NCI-H146 (cell line): ENCODE measurements at regions not wholly inside any gene's neighbourhood (a gene's known extent, or its start where the extent isn't known, plus 50 kb on each side); places are given as distances from the start of the nearest gene placed in this dataset.
A peak's percentile ranks its signal among the peaks of the same experiment; 100 is the strongest.
"Not testable (repeated sequence)": the region's sequence is repeated elsewhere in the genome, so short reads cannot be mapped to it uniquely, and the experiment has no call there.

Experiments
- DNase-seq: peaks from one replicate; lab custom pipeline; 2025; lab: John Stamatoyannopoulos, UW

DNA sequence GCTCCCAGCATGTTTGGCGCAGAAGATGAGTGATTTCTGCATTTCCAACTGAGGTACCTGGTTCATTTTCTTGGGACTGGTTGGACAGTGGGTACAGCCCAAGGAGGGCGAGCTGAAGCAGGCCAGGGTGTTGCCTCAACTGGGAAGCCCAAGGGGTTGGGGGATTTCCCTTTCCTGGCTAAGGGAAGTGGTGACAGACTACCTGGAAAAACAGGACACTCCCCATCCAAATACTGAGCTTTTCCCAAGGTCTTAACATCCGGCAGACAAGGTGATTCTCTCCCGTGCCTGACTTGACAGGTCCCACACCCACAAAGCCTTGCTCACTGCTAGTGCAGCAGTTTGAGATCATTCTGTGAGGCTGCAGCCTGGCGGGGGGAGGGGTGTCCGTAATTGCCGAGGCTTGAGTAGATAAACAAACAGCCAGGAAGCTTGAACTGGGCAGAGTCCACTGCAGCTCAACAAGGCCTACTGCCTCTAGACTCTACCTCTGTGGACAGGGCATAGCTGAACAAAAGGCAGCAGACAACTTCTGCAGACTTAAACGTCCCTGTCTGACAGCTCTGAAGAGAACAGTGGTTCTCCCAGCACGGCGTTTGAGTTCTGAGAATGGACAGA lies 307.7 kb upstream of the ARSJ start:
- DNase-seq = no peak

GRCh38 chr4:114296126-114296525 lies 302.5 kb upstream of the UGT8 start:
- no peak for DNase-seq

- DNase-seq = no peak
Measured at GRCh38 chr4:114302472-114302871, 296.1 kb upstream of the UGT8 start.

DNA sequence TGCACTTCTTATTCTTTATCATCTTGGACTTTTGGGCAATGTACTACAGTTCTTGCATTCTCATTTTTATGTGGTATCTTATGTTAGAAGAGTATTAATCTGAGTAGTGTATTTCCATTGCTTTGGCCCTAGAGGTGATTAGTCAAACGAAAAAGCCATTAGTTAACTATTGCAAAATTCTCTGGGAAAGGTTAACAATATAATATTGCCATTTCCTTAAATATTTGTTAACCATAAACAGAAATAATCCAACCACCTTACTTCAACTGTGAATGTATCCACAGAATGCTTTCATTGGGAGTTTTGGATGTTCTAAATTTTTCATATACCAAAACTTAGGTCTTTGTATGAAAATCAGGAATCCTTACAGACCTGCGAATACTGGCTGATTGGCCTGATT lies 294.6 kb upstream of the UGT8 start:
- DNase-seq = no peak

- DNase-seq = no peak
Measured at GRCh38 chr4:114304567-114304966, 294.0 kb upstream of the UGT8 start.

- DNase-seq = no peak
Measured at GRCh38 chr4:114306946-114307345, 291.7 kb upstream of the UGT8 start.

GRCh38 chr4:114310296-114310925 lies 288.2 kb upstream of the UGT8 start:
- DNase-seq = no peak

DNA sequence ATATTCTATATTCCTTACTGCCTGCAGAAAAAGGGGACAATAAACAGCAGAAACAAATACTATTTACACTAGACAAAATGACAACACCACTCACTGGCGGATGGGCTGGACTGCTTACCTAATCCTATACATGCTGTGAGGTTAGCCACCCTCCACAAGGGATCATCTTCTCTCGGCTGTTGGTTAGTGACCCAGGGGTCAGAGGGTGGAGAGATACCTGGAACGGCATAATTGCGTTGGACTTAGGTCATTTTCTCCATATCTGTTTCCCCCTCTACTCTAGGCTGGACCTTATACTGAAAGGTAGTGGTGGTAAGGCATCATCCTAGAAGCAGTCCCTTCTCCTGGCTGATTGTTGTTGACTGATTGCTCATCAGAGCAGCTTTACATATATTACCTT lies 286.8 kb upstream of the UGT8 start:
- peak; percentile 23 for DNase-seq

GRCh38 chr4:114312338-114312737 lies 286.3 kb upstream of the UGT8 start:
- DNase-seq = peak; percentile 1

GRCh38 chr4:114316789-114317188 lies 281.8 kb upstream of the UGT8 start:
- DNase-seq = no peak

DNA sequence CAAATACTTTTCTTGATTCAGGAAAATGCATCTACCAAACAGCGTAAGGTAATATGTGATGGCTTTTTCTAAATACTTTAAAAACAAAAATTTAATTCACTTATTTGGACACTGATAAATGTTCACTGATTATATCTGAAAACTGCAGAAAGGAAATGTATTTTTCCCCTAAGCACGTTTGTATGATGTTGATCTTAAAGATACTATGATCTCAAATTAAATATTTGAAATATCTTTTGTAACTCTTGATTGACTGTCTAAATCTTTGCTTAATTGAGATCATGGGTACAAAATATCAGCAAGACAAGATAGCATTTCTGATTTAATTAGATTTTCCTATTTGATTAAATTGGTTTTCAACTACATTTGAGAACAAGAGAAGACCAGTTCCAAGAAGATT lies 281.0 kb upstream of the UGT8 start:
- DNase-seq = no peak

- no peak for DNase-seq
Measured at GRCh38 chr4:114318309-114318708, 280.3 kb upstream of the UGT8 start.

DNA sequence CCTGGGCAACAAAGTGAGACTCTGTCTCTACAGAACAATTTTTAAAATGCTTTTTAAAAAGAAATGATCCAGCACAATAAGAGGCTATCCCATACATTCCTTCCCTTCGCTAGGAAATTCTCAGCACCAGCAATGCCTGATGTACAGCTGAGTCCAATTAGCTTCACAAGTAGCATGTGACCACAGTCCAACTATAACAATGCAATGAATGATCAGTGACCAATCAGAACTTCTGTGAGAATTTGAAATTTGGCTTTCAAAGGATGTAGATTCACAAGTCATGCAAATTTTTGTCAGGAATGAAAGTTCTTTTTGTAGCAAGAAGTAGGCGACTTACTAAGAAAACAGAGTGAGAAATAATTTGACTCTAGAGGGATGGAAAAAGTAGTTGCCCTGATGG lies 278.5 kb upstream of the UGT8 start:
- DNase-seq = no peak

DNA sequence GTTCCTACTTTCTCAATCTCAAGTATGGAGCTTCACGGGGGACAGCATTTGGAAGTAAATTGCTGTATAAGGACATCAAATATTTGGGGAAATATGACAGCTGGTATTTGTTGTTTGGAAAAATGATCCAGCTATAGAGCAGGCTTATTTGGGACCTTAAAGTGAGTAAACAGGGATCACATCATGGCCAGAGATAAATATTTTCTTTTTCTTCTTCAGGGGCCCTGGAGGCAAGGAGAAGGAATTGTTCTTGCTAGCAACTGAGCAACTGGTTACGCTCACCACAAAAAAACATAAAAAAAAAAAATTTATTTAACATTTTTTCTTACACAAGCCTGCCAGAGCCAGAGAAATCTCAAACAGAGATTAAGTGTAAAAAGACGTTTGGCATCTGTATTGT lies 277.2 kb upstream of the UGT8 start:
- no peak for DNase-seq

DNA sequence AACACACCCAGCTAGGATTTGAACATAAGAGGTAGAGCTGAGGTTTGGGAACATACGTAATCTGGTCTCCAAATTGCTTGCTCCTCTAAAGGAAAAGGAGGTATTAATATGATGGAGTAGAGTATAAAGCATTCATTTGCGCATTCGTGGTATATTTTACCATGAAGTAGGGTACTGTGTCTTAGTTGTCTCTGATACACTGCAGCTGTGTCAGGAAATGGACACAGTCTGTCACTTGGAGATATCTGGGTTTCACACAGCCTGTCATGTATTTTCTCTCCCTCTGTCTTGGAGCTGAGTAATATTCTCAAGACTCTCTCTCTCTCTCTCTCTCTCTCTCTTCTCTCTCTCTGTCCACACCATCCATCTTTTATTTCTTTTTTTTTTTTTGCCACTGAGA lies 274.8 kb upstream of the UGT8 start:
- no peak for DNase-seq

DNA sequence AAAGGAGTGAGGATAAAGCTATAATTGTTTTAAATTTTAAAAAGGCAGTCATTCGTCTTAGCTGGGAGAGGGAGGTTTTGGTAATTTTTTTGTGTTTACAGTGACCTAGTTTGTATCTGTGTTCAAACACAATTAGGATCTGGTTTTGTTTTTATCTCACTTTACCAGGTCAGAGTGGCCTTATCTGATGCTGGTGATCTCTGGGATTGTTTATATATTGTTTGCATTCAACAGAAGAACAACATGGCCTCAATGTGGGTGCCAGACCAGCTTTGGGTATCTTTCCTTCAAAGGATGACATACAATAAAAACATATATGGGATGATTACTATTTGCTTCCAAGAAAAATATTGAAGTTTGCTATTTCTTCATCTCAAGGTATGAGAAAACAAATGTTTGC lies 272.2 kb upstream of the UGT8 start:
- peak; percentile 0 for DNase-seq

DNA sequence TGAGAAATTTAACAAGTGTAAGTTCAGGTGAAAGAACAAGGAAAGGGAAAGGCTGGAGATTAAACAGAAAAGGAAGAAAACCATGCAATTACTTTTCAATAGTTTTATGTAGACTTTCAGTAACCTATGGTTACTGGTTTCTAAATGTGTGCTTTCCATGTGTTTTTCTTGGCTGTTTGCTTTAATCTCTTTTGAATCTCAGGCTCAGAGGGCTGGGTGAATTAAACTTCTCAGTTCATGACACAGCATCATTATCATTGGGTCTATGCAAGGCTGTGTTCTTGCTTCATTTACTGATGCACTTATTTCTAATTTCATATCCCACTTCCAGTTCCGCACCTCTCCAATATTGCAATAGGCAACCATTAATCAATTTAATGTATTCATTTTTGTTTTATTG lies 266.5 kb upstream of the UGT8 start:
- DNase-seq = no peak

- not testable (repeated sequence) for DNase-seq
Measured at GRCh38 chr4:114334363-114334762, 264.2 kb upstream of the UGT8 start.

DNA sequence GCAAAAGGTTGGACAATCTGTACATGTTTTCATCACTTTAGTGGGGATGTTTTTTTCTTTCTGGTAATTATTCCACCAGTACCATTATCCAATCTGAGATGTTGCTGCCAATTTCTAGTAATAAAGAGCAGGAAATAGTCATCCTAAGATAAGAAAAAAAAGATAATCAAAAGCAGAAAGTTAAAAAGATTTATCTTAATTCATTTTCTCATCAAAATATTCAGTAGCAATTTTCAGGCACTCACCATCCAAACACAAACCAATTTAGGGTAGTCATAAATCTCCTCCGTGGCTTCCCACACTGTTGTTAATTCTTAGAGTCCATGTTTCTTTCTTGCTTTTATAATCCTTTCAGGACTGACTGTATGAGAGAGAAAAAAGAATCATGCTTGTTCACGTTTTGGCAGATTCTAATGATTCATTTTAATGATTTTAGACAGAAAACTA lies 263.7 kb upstream of the UGT8 start:
- DNase-seq = no peak

GRCh38 chr4:114335339-114335738 lies 263.3 kb upstream of the UGT8 start:
- DNase-seq = no peak

DNA sequence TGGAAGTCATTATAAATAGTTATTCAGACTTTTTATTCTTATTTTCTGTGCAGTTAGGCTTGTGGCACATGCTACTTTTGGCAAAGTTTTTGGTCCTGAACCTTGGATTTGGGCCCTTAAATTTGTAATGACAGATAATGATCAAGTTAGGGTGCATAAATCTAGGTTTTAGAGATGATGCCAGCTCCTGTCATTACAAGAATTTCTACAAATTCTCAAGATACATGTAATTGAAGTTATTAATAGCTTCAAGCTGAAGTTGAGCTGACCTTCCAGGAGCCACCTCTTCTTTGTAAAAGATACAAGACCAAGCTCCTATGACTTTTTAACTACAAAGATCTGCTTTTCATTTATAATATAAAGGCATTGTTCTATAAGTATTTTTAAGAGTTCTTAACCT lies 255.6 kb upstream of the UGT8 start:
- DNase-seq = no peak

DNA sequence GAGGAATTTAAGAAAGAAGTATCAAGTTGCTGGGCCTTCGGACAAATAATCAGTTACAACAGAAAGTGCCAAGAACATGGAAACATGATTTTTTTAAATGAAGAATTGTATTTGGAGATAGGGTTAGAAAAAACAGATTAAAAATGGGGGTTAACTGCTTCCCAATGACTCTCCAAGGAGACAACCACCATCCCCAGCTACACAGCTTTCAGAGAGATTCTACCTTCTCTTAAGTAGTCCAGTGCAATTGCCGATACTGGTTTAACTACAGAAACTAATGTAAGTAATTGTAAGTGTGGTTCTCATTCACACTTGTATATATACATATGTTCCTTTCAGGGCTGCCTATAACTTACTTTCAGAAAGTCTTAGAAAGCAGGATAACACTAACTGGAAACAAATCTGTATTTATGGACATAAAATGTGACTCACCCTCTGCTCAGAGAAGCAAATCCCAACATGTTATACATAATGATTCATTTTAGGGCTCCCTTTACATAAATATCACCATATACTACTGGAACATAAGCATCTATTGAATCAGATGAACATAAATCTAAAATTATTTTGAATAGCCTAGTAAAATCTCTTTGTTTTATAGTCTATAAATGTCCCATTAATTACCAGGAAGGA lies 248.9 kb upstream of the UGT8 start:
- no peak for DNase-seq

DNA sequence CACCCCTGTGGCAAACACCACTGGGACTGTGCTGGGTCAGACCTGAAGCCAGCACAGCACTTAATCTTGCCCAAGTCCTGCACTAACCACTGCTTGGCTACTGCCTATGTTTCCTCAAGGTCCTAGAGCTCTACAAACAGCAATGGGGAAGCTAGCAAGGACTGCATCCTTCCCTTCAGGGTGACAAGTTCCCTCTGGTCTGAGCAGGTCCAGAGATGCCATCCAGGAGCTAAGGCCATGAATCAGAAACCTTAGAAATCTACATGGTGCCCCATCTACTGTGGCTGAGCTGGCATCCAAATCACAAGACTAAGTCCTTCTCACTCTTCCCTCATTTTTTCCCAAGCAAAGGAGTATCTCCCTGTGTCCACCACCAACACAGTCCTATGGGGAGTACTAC lies 239.7 kb upstream of the UGT8 start:
- no peak for DNase-seq

- DNase-seq = no peak
Measured at GRCh38 chr4:114361249-114361648, 237.4 kb upstream of the UGT8 start.
